HepG2 (cell line): ENCODE measurements at regions not wholly inside any gene's neighbourhood (a gene's known extent, or its start where the extent isn't known, plus 50 kb on each side); places are given as distances from the start of the nearest gene placed in this dataset.

Source experiments
- ATAC-seq: fragments of 200-7000 bp; cut with Tn5 transposase; 3 replicates; pipeline ENCODE4 v1.9.1; 2020; ENCODE audit warnings: mild to moderate bottlenecking, moderate library complexity
- BruUV-seq: library from RNA; stranded (reverse); fragments of 400-500 nt; replicated peaks from 2 replicates; lab custom pipeline; 2021; lab: Mats Ljungman, UMichigan
- CTCF ChIA-PET: fragments of 300-600 bp; formaldehyde crosslinking; extraction: SDS; loops from one replicate; lab custom pipeline; 2021; ENCODE audit warnings: low total read pairs, inconsistent platforms, low intra/inter-chr PET ratio; lab: Yijun Ruan, JAX
- POLR2A ChIA-PET: fragments of 350-600 bp; sonication (Branson Sonifier 250); formaldehyde crosslinking; loops from one replicate; lab custom pipeline; 2020; ENCODE audit warnings: antibody characterized with exemption, inconsistent platforms; lab: Yijun Ruan, JAX
- DNase-seq: peaks from one replicate; pipeline ENCODE4 v3.0.0-alpha.2; 2015; ENCODE audit warnings: low spot score
- FAIRE-seq: peaks from 3 replicates; lab custom pipeline; 2011; peaks lifted over from hg19 to GRCh38; lab: Jason Lieb, UNC
- H2AFZ ChIP-seq: one replicate; pipeline ENCODE4 v1.6.1; 2011; ENCODE audit warnings: low read length, inconsistent platforms
- H3K27ac ChIP-seq: fragments of 300-600 bp; 3 replicates; pipeline ENCODE4 v1.8.0; 2011; ENCODE audit warnings: mixed run types, mild to moderate bottlenecking, mixed read lengths, low read length, inconsistent platforms; ENCODE audit not compliant: insufficient read depth; ENCODE audit errors: extremely low read length
- H3K27me3 ChIP-seq, 2 experiments: fragments of 200-600 bp in 1 of 2; 2 replicates in 1 of 2; 3 replicates in 1 of 2; pipeline versions ENCODE4 v1.6.0 to v1.8.0; 2011; ENCODE audit warnings: low read length in 2 of 2, mild to moderate bottlenecking in 2 of 2, moderate library complexity in 2 of 2, inconsistent platforms in 1 of 2; ENCODE audit not compliant: insufficient read depth in 2 of 2, control insufficient read depth in 1 of 2
- H3K36me3 ChIP-seq, 2 experiments: fragments of 200-600 bp in 1 of 2; replicated peaks in 1 of 2; 2 replicates in 1 of 2; 3 replicates in 1 of 2; pipeline versions ENCODE4 v1.5.1 to v1.8.0; 2011; ENCODE audit warnings: low read length in 2 of 2, inconsistent platforms in 1 of 2; ENCODE audit not compliant: insufficient read depth in 2 of 2, control insufficient read depth in 1 of 2
- H3K4me1 ChIP-seq: 2 replicates; pipeline ENCODE4 v1.5.1; 2012; ENCODE audit warnings: low read length, inconsistent platforms; ENCODE audit not compliant: insufficient read depth
- H3K4me2 ChIP-seq: 2 replicates; pipeline ENCODE4 v1.6.0; 2011; ENCODE audit warnings: low read depth, low read length, inconsistent platforms
- H3K4me3 ChIP-seq, 3 experiments: fragments of 200-600 bp in 1 of 3; sonication (generic), shearing (Covaris generic) in 1 of 3; replicated peaks in 1 of 3; 2 replicates each; pipeline ENCODE4 v1.5.1; 2011 to 2016; ENCODE audit warnings: low read length in 3 of 3, inconsistent platforms in 2 of 3, low read depth in 2 of 3, mild to moderate bottlenecking in 2 of 3, control low read depth in 1 of 3, mixed read lengths in 1 of 3; ENCODE audit not compliant: insufficient read depth in 1 of 3
- H3K79me2 ChIP-seq: one replicate; pipeline ENCODE4 v1.6.1; 2011; ENCODE audit warnings: low read length, inconsistent platforms; ENCODE audit not compliant: insufficient read depth
- H3K9ac ChIP-seq: 2 replicates; pipeline ENCODE4 v1.6.0; 2011; ENCODE audit warnings: mild to moderate bottlenecking, low read depth, low read length, inconsistent platforms; ENCODE audit not compliant: insufficient read depth
- H3K9me3 ChIP-seq: 2 replicates; pipeline ENCODE4 v1.5.1; 2012; ENCODE audit warnings: mild to moderate bottlenecking, low read length
- H4K20me1 ChIP-seq: 2 replicates; pipeline ENCODE4 v1.6.0; 2011; ENCODE audit warnings: inconsistent platforms, mild to moderate bottlenecking, low read length, moderate library complexity; ENCODE audit not compliant: insufficient read depth
- ATF4 ChIP-seq, 2 experiments: fragments of 450-650 bp in 1 of 2; sonication (generic) in 1 of 2; formaldehyde crosslinking; IDR thresholded peaks; 2 replicates each; pipeline versions ENCODE4 v1.5.0 to v1.8.0; 2020 to 2022; ENCODE audit warnings: mild to moderate bottlenecking in 1 of 2, missing genetic modification reagents in 1 of 2
- ETV5 ChIP-seq: IDR thresholded peaks from 2 replicates; pipeline ENCODE4 v1.6.1; 2018; ENCODE audit warnings: missing biosample characterization, missing genetic modification reagents, inconsistent platforms, borderline replicate concordance
- FOXO1 ChIP-seq: sonication (generic); formaldehyde crosslinking; IDR thresholded peaks from 2 replicates; pipeline ENCODE4 v1.4.0; 2020; ENCODE audit warnings: missing genetic modification reagents
- KLF9 ChIP-seq: IDR thresholded peaks from 2 replicates; pipeline ENCODE4 v1.6.1; 2016; ENCODE audit warnings: low read depth
- POLR2A ChIP-seq, 2 experiments: IDR thresholded peaks; 2 replicates each; pipeline ENCODE4 v1.6.1; 2011; ENCODE audit warnings: low read depth in 2 of 2, low read length in 2 of 2, mild to moderate bottlenecking in 1 of 2, moderate library complexity in 1 of 2; ENCODE audit not compliant: insufficient read depth in 1 of 2
- SMYD3 ChIP-seq: sonication (generic); formaldehyde crosslinking; IDR thresholded peaks from 2 replicates; pipeline ENCODE4 v1.8.1; 2023; ENCODE audit warnings: mild to moderate bottlenecking, missing genetic modification reagents
- STAT5B ChIP-seq: sonication (generic); formaldehyde crosslinking; IDR thresholded peaks from 2 replicates; pipeline ENCODE4 v1.4.0; 2020; ENCODE audit warnings: missing genetic modification reagents
- TERF1 ChIP-seq: sonication (generic); formaldehyde crosslinking; IDR thresholded peaks from 2 replicates; pipeline ENCODE4 v1.8.0; 2022; ENCODE audit warnings: mild to moderate bottlenecking, missing genetic modification reagents, moderate library complexity
- WIZ ChIP-seq: sonication (generic); formaldehyde crosslinking; IDR thresholded peaks from 2 replicates; pipeline ENCODE4 v1.5.1; 2020; ENCODE audit warnings: mild to moderate bottlenecking, missing genetic modification reagents
- ZBTB1 ChIP-seq: sonication (generic); formaldehyde crosslinking; IDR thresholded peaks from 2 replicates; pipeline ENCODE4 v1.4.0; 2020; ENCODE audit warnings: missing genetic modification reagents, borderline replicate concordance
- ZFP36L2 ChIP-seq: sonication (generic); formaldehyde crosslinking; IDR thresholded peaks from 2 replicates; pipeline ENCODE4 v1.4.0; 2020; ENCODE audit warnings: missing genetic modification reagents
- WGBS: methylation state at CpG from one replicate; pipeline ENCODE4 v1.1.6; 2017; ENCODE audit warnings: low lambda C conversion rate; 5-methylcytosine and 5-hydroxymethylcytosine counted together
- in situ Hi-C: cut with HindIII; loops from 2 replicates; pipeline ENCODE4 v1.10.0; 2017; ENCODE audit warnings: low pct_unique_long_range_greater_than_20kb; ENCODE audit not compliant: extremely low pct_ligation_motif_present
- intact Hi-C: fragments of 100-400 bp; cut with micrococcal nuclease; formaldehyde crosslinking; loops from one replicate; pipeline ENCODE4 v1.10.0; 2022; ENCODE audit not compliant: unreplicated experiment

DNA sequence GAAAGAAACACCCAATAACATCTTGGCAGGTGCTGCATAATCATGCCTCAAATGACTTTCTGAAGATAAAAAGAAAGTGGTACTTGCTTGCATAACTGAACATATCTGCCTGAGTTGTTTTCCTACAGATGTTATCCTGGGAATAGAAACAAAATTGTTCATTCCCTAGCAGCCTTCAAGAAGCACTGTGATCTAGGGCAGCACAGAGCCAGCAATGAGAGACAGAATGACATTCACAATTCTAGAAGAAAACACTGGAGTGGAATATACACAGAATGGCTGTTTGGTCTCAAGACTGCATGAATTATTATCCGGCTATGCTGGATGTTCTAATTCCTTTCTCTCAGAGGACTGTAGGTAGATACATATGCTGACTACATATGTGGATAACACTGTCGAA, 790.9 kb downstream of the PDHA2 start:
- no peak overlapping the region for H3K4me2 ChIP-seq
- in situ Hi-C loops, result no loop called here
- no peaks in the 10 kb centered on the region; a peak in 1 of 5 replicates for H3K27me3 ChIP-seq
- CTCF ChIA-PET, result no interaction called here
- H2AFZ ChIP-seq, result no peak overlapping the region
- no peak for TF ChIP-seq ETV5
- TF ChIP-seq ATF4 (CRISPR knock-in tag; IDR thresholded peaks at IDR 0.05), result no peak
- no peak for TF ChIP-seq KLF9 (CRISPR knock-in tag)
- no peak for TF ChIP-seq WIZ (CRISPR knock-in tag)
- TF ChIP-seq FOXO1 (CRISPR knock-in tag), result no peak
- no peak for TF ChIP-seq STAT5B (CRISPR knock-in tag)
- TF ChIP-seq ZBTB1, result no peak
- no peak for TF ChIP-seq POLR2A (IDR thresholded peaks at IDR 0.05; ENCODE audit: insufficient read depth in 1 of 2, low read depth in 2 of 2, low read length in 2 of 2)
- TF ChIP-seq TERF1, result no peak
- no peak for TF ChIP-seq SMYD3 (CRISPR knock-in tag)
- TF ChIP-seq ZFP36L2 (CRISPR knock-in tag), result no peak
- TF ChIP-seq, all 625 proteins: peak for 0
- no peaks in the 10 kb centered on the region for H3K9me3 ChIP-seq
- WGBS, result 67% methylated on average over 1 of the region's 2 CpGs
- no peak overlapping the region for H3K27ac ChIP-seq
- no peak overlapping the region for H3K4me3 ChIP-seq
- ATAC-seq (no peak), FAIRE-seq (no peak), DNase-seq (no peak)
- H3K4me1 ChIP-seq, result no peaks in the 10 kb centered on the region
- H4K20me1 ChIP-seq, result no peaks in the 10 kb centered on the region
- H3K79me2 ChIP-seq, result no peaks in the 10 kb centered on the region
- BruUV-seq, result no TSS peak
- intact Hi-C loops, result no loop called here
- no peak overlapping the region for H3K9ac ChIP-seq
- H3K36me3 ChIP-seq, result no peaks in the 10 kb centered on the region
- POLR2A ChIA-PET, result no interaction called here
